IMR-90 (cell line): ENCODE measurements at regions not wholly inside any gene's neighbourhood (a gene's known extent, or its start where the extent isn't known, plus 50 kb on each side); places are given as distances from the start of the nearest gene placed in this dataset.

Experiments
- ATAC-seq: fragments of 200-7000 bp; cut with Tn5 transposase; 2 replicates; pipeline ENCODE4 v1.9.1; 2020; ENCODE audit warnings: low read depth, mild to moderate bottlenecking, moderate library complexity
- BruUV-seq: library from RNA; stranded (reverse); fragments of 400-500 nt; replicated peaks from 2 replicates; lab custom pipeline; 2021; lab: Mats Ljungman, UMichigan
- CTCF ChIA-PET: fragments of 300-600 bp; formaldehyde crosslinking; extraction: SDS; loops from one replicate; lab custom pipeline; 2021; ENCODE audit warnings: antibody characterized with exemption; lab: Yijun Ruan, JAX
- POLR2A ChIA-PET: fragments of 300-600 bp; sonication (Branson Sonifier 250); formaldehyde crosslinking; loops from one replicate; lab custom pipeline; 2022; ENCODE audit warnings: antibody characterized with exemption; ENCODE audit not compliant: unreplicated experiment; lab: Charles Lee
- DNase-seq: peaks from one replicate; pipeline ENCODE4 v3.0.0; 2013
- H2AFZ ChIP-seq: replicated peaks from 2 replicates; pipeline ENCODE3; 2013; ENCODE audit warnings: low read length, mild to moderate bottlenecking; ENCODE audit not compliant: poor library complexity
- H2AK5ac ChIP-seq: 2 replicates; pipeline ENCODE4 v1.6.1; 2013; ENCODE audit warnings: low read depth, low read length, inconsistent platforms
- H2AK9ac ChIP-seq: replicated peaks from 2 replicates; pipeline ENCODE3; 2013; ENCODE audit warnings: mild to moderate bottlenecking, low read depth, low read length, moderate library complexity; ENCODE audit not compliant: poor library complexity
- H2BK120ac ChIP-seq: 2 replicates; pipeline ENCODE4 v1.6.1; 2013; ENCODE audit warnings: low read depth, low read length, inconsistent platforms
- H2BK15ac ChIP-seq: 3 replicates; pipeline ENCODE4 v1.6.1; 2013; ENCODE audit warnings: low read depth, low read length, inconsistent platforms
- H2BK20ac ChIP-seq: 2 replicates; pipeline ENCODE4 v1.6.1; 2013; ENCODE audit warnings: low read depth, mild to moderate bottlenecking, inconsistent platforms, low read length, moderate library complexity
- H2BK5ac ChIP-seq: 2 replicates; pipeline ENCODE4 v1.6.1; 2013; ENCODE audit warnings: mild to moderate bottlenecking, low read depth, low read length, inconsistent platforms; ENCODE audit not compliant: poor library complexity, severe bottlenecking
- H3K14ac ChIP-seq: replicated peaks from 2 replicates; pipeline ENCODE4 v1.6.1; 2013; ENCODE audit warnings: low read depth, low read length, inconsistent platforms
- H3K18ac ChIP-seq: 2 replicates; pipeline ENCODE4 v1.6.1; 2013; ENCODE audit warnings: low read depth, low read length, control low read depth
- H3K23ac ChIP-seq: 2 replicates; pipeline ENCODE4 v1.6.1; 2013; ENCODE audit warnings: low read depth, low read length, inconsistent platforms
- H3K27ac ChIP-seq: 2 replicates; pipeline ENCODE4 v1.5.1; 2013; ENCODE audit warnings: mild to moderate bottlenecking, control low read depth, low read length; ENCODE audit not compliant: insufficient read depth
- H3K27me3 ChIP-seq: 2 replicates; pipeline ENCODE4 v1.6.1; 2013; ENCODE audit warnings: low read length; ENCODE audit not compliant: control insufficient read depth, insufficient read depth
- H3K36me3 ChIP-seq: 2 replicates; pipeline ENCODE4 v1.6.1; 2013; ENCODE audit warnings: low read length, mixed read lengths; ENCODE audit not compliant: control insufficient read depth, insufficient read depth
- H3K4ac ChIP-seq: 2 replicates; pipeline ENCODE4 v1.6.1; 2013; ENCODE audit warnings: low read depth, low read length, inconsistent platforms
- H3K4me1 ChIP-seq: 2 replicates; pipeline ENCODE4 v1.6.1; 2013; ENCODE audit warnings: low read length, mixed read lengths; ENCODE audit not compliant: control insufficient read depth, insufficient read depth
- H3K4me2 ChIP-seq: 2 replicates; pipeline ENCODE4 v1.6.1; 2013; ENCODE audit warnings: low read depth, mild to moderate bottlenecking, control low read depth, low read length, moderate library complexity
- H3K4me3 ChIP-seq: 2 replicates; pipeline ENCODE4 v1.5.1; 2013; ENCODE audit warnings: low read depth, mild to moderate bottlenecking, control low read depth, low read length, moderate library complexity; ENCODE audit not compliant: insufficient read depth
- H3K56ac ChIP-seq: 2 replicates; pipeline ENCODE4 v1.6.1; 2013; ENCODE audit warnings: low read length, inconsistent platforms; ENCODE audit not compliant: insufficient read depth; ENCODE audit errors: extremely low read depth
- H3K79me1 ChIP-seq, 2 experiments: 2 replicates each; pipeline ENCODE4 v1.6.1; 2013; ENCODE audit warnings: low read length in 2 of 2, inconsistent platforms in 1 of 2, low read depth in 1 of 2
- H3K9ac ChIP-seq: 2 replicates; pipeline ENCODE4 v1.6.1; 2013; ENCODE audit warnings: low read depth, low read length, control low read depth
- H3K9me1 ChIP-seq: 2 replicates; pipeline ENCODE4 v1.6.1; 2013; ENCODE audit warnings: low read length, inconsistent platforms; ENCODE audit not compliant: insufficient read depth
- H3K9me3 ChIP-seq: 2 replicates; pipeline ENCODE4 v1.6.1; 2013; ENCODE audit warnings: low read length; ENCODE audit not compliant: control insufficient read depth, insufficient read depth
- H4K20me1 ChIP-seq: 2 replicates; pipeline ENCODE4 v1.6.1; 2013; ENCODE audit warnings: low read length, inconsistent platforms; ENCODE audit not compliant: insufficient read depth
- H4K5ac ChIP-seq: 2 replicates; pipeline ENCODE4 v1.6.1; 2013; ENCODE audit warnings: mild to moderate bottlenecking, low read depth, low read length, control low read depth
- H4K8ac ChIP-seq, 2 experiments: 2 replicates each; pipeline ENCODE4 v1.6.1; 2013; ENCODE audit warnings: low read depth in 2 of 2, low read length in 2 of 2, control low read depth in 1 of 2, inconsistent platforms in 1 of 2
- H4K91ac ChIP-seq: 2 replicates; pipeline ENCODE4 v1.6.1; 2013; ENCODE audit warnings: low read depth, low read length, inconsistent platforms; ENCODE audit not compliant: insufficient read depth
- CEBPB ChIP-seq: IDR thresholded peaks from 2 replicates; pipeline ENCODE4 v1.6.1; 2012; ENCODE audit warnings: low read depth, low read length, improper control_type of control experiment
- CHD1 ChIP-seq: IDR thresholded peaks from 2 replicates; pipeline ENCODE4 v1.6.1; 2012; ENCODE audit warnings: low read depth, low read length, improper control_type of control experiment
- CTCF ChIP-seq: conservative IDR thresholded peaks from 2 replicates; pipeline ENCODE4 v1.5.1; 2012; ENCODE audit warnings: mild to moderate bottlenecking, low read depth, low read length, improper control_type of control experiment
- FOS ChIP-seq: fragments of 150-350 bp; IDR thresholded peaks from 2 replicates; pipeline ENCODE4 v1.6.1; 2016; ENCODE audit warnings: low read depth, low read length
- MAZ ChIP-seq: IDR thresholded peaks from 2 replicates; pipeline ENCODE4 v1.6.1; 2012; ENCODE audit warnings: low read depth, mild to moderate bottlenecking, low read length, improper control_type of control experiment, moderate library complexity, borderline replicate concordance
- NFE2L2 ChIP-seq: fragments of 150-350 bp; IDR thresholded peaks from 2 replicates; pipeline ENCODE4 v1.6.1; 2016; ENCODE audit warnings: low read depth, mild to moderate bottlenecking, low read length
- POLR2A ChIP-seq: IDR thresholded peaks from 2 replicates; pipeline ENCODE4 v1.6.1; 2012; ENCODE audit warnings: mild to moderate bottlenecking, low read depth, low read length
- RAD21 ChIP-seq: IDR thresholded peaks from 2 replicates; pipeline ENCODE4 v1.6.1; 2012; ENCODE audit warnings: low read length, improper control_type of control experiment
- RCOR1 ChIP-seq: IDR thresholded peaks from 2 replicates; pipeline ENCODE4 v1.6.1; 2012; ENCODE audit warnings: mild to moderate bottlenecking, low read length, improper control_type of control experiment; ENCODE audit not compliant: insufficient replicate concordance
- RFX5 ChIP-seq: IDR thresholded peaks from 2 replicates; pipeline ENCODE4 v1.8.0; 2012; ENCODE audit warnings: low read depth, mild to moderate bottlenecking, low read length, moderate library complexity
- WGBS, 2 experiments: methylation state at CpG; one replicate each; pipeline versions ENCODE4 v1.1.5 to v1.1.7; 2013; ENCODE audit warnings: missing lambda C conversion rate in 2 of 2; ENCODE audit not compliant: insufficient read length in 1 of 2; ENCODE audit errors: extremely low coverage in 2 of 2; 5-methylcytosine and 5-hydroxymethylcytosine counted together
- dilution Hi-C: fragments of 300-500 bp; cut with HindIII; formaldehyde crosslinking; loops from one replicate; pipeline ENCODE4 v1.14.3; 2018; ENCODE audit warnings: low sequenced_read_pairs; ENCODE audit not compliant: unreplicated experiment
- in situ Hi-C: fragments of 300-500 bp; cut with MboI; formaldehyde crosslinking; loops from 3 replicates; pipeline ENCODE4 v1.14.3; 2019; ENCODE audit warnings: low sequenced_read_pairs, inconsistent platforms, mixed read lengths
- intact Hi-C: fragments of 100-400 bp; cut with micrococcal nuclease; formaldehyde crosslinking; loops from 2 replicates; pipeline ENCODE4 v1.10.0; 2022
- TF ChIP-seq, protein P1 (sequence below): fragments of 150-350 bp; IDR thresholded peaks from 2 replicates; pipeline ENCODE4 v1.6.1; 2016; ENCODE audit warnings: low read depth, mild to moderate bottlenecking, low read length, moderate library complexity, borderline replicate concordance
- TF ChIP-seq, protein P2 (sequence below): fragments of 150-350 bp; IDR thresholded peaks from 2 replicates; pipeline ENCODE4 v1.6.1; 2017; ENCODE audit warnings: mild to moderate bottlenecking, antibody characterized with exemption, low read length, low read depth

- intact Hi-C loops (no loop called here), in situ Hi-C loops (no loop called here), dilution Hi-C loops (no loop called here)
- Histone ChIP-seq H3K14ac (no peak overlapping the region; the same call in 1 of the 2 replicates), H3K27ac (no peak overlapping the region), H2BK5ac (no peak overlapping the region), H4K20me1 (no peaks in the 10 kb centered on the region), H3K9ac (no peak overlapping the region), H3K9me1 (no peaks in the 10 kb centered on the region; the same call in 1 of the 2 replicates), H2AFZ (no peak overlapping the region), H2BK20ac (no peak overlapping the region), H3K79me1 (no peaks in the 10 kb centered on the region), H4K91ac (no peak overlapping the region), H3K18ac (no peak overlapping the region), H2AK9ac (no peak overlapping the region), H2AK5ac (no peak overlapping the region), H2BK120ac (no peak overlapping the region), H3K36me3 (0 out of 2 replicates have a peak, but pooled peaks cover 2% of the 10 kb centered on the region), H3K9me3 (peaks cover 3% of the 10 kb centered on the region), H3K4ac (no peak overlapping the region), H3K23ac (no peak overlapping the region), H4K5ac (no peak overlapping the region), H3K4me2 (no peak overlapping the region), H3K56ac (no peak overlapping the region), H3K4me1 (no peaks in the 10 kb centered on the region), H3K4me3 (no peak overlapping the region), H3K27me3 (no peaks in the 10 kb centered on the region), H4K8ac (no peak overlapping the region), H2BK15ac (no peak overlapping the region)
- CTCF ChIA-PET, result no interaction called here
- DNase-seq, result no peak
- ATAC-seq, result no peak
- 100% methylated on average over 5 of the region's 7 CpGs; no CpG with 5 or more reads in 1 of the 2 experiments for WGBS, 2 experiments
- BruUV-seq, result no TSS peak
- TF ChIP-seq, protein P1, sequence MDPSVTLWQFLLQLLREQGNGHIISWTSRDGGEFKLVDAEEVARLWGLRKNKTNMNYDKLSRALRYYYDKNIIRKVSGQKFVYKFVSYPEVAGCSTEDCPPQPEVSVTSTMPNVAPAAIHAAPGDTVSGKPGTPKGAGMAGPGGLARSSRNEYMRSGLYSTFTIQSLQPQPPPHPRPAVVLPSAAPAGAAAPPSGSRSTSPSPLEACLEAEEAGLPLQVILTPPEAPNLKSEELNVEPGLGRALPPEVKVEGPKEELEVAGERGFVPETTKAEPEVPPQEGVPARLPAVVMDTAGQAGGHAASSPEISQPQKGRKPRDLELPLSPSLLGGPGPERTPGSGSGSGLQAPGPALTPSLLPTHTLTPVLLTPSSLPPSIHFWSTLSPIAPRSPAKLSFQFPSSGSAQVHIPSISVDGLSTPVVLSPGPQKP, result no peak
- TF ChIP-seq, protein P2, sequence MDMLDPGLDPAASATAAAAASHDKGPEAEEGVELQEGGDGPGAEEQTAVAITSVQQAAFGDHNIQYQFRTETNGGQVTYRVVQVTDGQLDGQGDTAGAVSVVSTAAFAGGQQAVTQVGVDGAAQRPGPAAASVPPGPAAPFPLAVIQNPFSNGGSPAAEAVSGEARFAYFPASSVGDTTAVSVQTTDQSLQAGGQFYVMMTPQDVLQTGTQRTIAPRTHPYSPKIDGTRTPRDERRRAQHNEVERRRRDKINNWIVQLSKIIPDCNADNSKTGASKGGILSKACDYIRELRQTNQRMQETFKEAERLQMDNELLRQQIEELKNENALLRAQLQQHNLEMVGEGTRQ, result no peak
- TF ChIP-seq CEBPB (no peak), FOS (no peak), RCOR1 (no peak), POLR2A (no peak), NFE2L2 (no peak), RAD21 (no peak), CTCF (no peak), CHD1 (no peak), RFX5 (no peak), MAZ (no peak)
- POLR2A ChIA-PET, result no interaction called here
These were observed 50.1 kb upstream of the PSME4 start for GRCh38 chr2:54020793-54021414.
